ENCODE measurements at regions not wholly inside any gene's neighbourhood (a gene's known extent, or its start where the extent isn't known, plus 50 kb on each side); places are given as distances from the start of the nearest gene placed in this dataset.

DNA sequence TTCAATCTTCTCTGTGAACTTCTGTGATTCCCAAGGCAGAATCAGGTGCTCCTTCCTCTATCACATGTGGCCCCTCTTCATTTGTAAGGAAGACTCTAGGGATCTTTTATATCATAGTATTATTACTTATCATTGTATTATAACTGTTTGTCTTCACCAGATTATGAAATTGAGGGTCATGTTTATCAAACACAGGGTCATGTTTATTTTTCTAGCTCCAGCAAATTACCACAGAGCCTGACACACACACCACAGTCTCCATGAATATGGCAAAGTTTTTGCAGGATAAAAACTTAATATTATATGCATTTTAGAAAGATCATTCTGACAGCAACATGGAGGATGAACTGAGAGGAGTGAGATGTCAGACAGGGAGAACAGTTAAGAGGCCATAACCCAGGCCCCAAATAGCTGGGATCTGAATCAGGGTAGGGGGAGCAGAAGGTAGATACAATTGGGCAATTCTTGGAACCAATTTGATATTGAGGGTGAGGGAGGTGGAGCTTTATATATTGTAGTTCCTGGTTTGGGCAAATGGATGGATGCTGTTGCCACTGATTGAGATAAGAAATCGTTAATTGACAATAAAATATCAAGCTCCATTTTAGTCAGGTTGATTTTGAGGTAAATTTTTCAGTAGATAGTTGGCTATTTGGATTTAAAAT is 130.7 kb downstream of the DHRS2 start:
- no peak overlapping the region for H3K56ac ChIP-seq (ENCODE audit: extremely low read depth, insufficient read depth, low read length)
- no TSS peak for BruUV-seq (replicated peaks)
- H3K9ac ChIP-seq (ENCODE audit: low read depth, low read length) = no peak overlapping the region
- no peak overlapping the region for H3K18ac ChIP-seq (ENCODE audit: low read depth, low read length)
- no peak overlapping the region for H2BK5ac ChIP-seq (ENCODE audit: low read depth, low read length, poor library complexity, severe bottlenecking)
- ChIA-PET POLR2A (ENCODE audit: unreplicated experiment) (no interaction called here), CTCF (interaction anchor here (1.1 kb wide), 1 partner anchor 12 kb away, joined by 3 read pairs; no protein-coding TSS in a partner anchor)
- no peaks in the 10 kb centered on the region for H3K79me1 ChIP-seq (ENCODE audit: low read depth in 1 of 2, low read length in 2 of 2)
- no peaks in the 10 kb centered on the region for H3K4me1 ChIP-seq (ENCODE audit: control insufficient read depth, insufficient read depth, low read length)
- ATAC-seq (ENCODE audit: low read depth) (no peak), DNase-seq (no peak)
- no peak overlapping the region for H2BK20ac ChIP-seq (ENCODE audit: low read depth, low read length)
- H3K27ac ChIP-seq (ENCODE audit: insufficient read depth, low read length) = no peak overlapping the region
- no peaks in the 10 kb centered on the region for H3K27me3 ChIP-seq (ENCODE audit: control insufficient read depth, insufficient read depth, low read length)
- H4K5ac ChIP-seq (ENCODE audit: low read depth, low read length) = no peak overlapping the region
- H2AK9ac ChIP-seq (replicated peaks; ENCODE audit: low read depth, low read length, poor library complexity) = no peak overlapping the region
- no peak overlapping the region for H4K8ac ChIP-seq (ENCODE audit: low read depth in 2 of 2, low read length in 2 of 2)
- H4K20me1 ChIP-seq (ENCODE audit: insufficient read depth, low read length) = no peaks in the 10 kb centered on the region
- no peak overlapping the region for H2AK5ac ChIP-seq (ENCODE audit: low read depth, low read length)
- H3K36me3 ChIP-seq (ENCODE audit: control insufficient read depth, insufficient read depth, low read length) = no peaks in the 10 kb centered on the region
- no peak overlapping the region for H3K4ac ChIP-seq (ENCODE audit: low read depth, low read length)
- dilution Hi-C loops (cut with HindIII; ENCODE audit: low sequenced_read_pairs, unreplicated experiment) = no loop called here
- H4K91ac ChIP-seq (ENCODE audit: insufficient read depth, low read depth, low read length) = no peak overlapping the region
- H3K23ac ChIP-seq (ENCODE audit: low read depth, low read length) = no peak overlapping the region
- H3K9me1 ChIP-seq (ENCODE audit: insufficient read depth, low read length) = no peaks in the 10 kb centered on the region
- in situ Hi-C loops (cut with MboI; ENCODE audit: low sequenced_read_pairs) = no loop called here
- H2BK15ac ChIP-seq (ENCODE audit: low read depth, low read length) = no peak overlapping the region
- H2BK120ac ChIP-seq (ENCODE audit: low read depth, low read length) = no peak overlapping the region
- WGBS, 2 experiments (ENCODE audit: extremely low coverage in 2 of 2, insufficient read length in 1 of 2) = no CpG with 5 or more reads among the region's 1 CpG
- no peak overlapping the region for H3K14ac ChIP-seq (replicated peaks; ENCODE audit: low read depth, low read length)
- TF ChIP-seq NFE2L2 (IDR thresholded peaks at IDR 0.05; ENCODE audit: low read depth, low read length) (no peak), MAZ (IDR thresholded peaks at IDR 0.05; ENCODE audit: borderline replicate concordance, low read depth, low read length) (no peak), CHD1 (IDR thresholded peaks at IDR 0.05; ENCODE audit: low read depth, low read length) (no peak), MAFK (IDR thresholded peaks at IDR 0.05; ENCODE audit: low read depth, low read length) (no peak), MXI1 (IDR thresholded peaks at IDR 0.05; ENCODE audit: borderline replicate concordance, low read depth, low read length) (no peak), RAD21 (IDR thresholded peaks at IDR 0.05; ENCODE audit: low read length) (no peak), RCOR1 (IDR thresholded peaks at IDR 0.05; ENCODE audit: insufficient replicate concordance, low read length) (no peak), POLR2A (IDR thresholded peaks at IDR 0.05; ENCODE audit: low read depth, low read length) (no peak), BHLHE40 (IDR thresholded peaks at IDR 0.05; ENCODE audit: low read depth, low read length) (no peak), SMC3 (IDR thresholded peaks at IDR 0.05; ENCODE audit: low read depth, low read length) (no peak)
- TF ChIP-seq, protein P1, sequence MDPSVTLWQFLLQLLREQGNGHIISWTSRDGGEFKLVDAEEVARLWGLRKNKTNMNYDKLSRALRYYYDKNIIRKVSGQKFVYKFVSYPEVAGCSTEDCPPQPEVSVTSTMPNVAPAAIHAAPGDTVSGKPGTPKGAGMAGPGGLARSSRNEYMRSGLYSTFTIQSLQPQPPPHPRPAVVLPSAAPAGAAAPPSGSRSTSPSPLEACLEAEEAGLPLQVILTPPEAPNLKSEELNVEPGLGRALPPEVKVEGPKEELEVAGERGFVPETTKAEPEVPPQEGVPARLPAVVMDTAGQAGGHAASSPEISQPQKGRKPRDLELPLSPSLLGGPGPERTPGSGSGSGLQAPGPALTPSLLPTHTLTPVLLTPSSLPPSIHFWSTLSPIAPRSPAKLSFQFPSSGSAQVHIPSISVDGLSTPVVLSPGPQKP (IDR thresholded peaks at IDR 0.05; ENCODE audit: borderline replicate concordance, low read depth, low read length) = no peak
- TF ChIP-seq, protein P2, sequence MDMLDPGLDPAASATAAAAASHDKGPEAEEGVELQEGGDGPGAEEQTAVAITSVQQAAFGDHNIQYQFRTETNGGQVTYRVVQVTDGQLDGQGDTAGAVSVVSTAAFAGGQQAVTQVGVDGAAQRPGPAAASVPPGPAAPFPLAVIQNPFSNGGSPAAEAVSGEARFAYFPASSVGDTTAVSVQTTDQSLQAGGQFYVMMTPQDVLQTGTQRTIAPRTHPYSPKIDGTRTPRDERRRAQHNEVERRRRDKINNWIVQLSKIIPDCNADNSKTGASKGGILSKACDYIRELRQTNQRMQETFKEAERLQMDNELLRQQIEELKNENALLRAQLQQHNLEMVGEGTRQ (IDR thresholded peaks at IDR 0.05; ENCODE audit: low read depth, low read length) = no peak
- TF ChIP-seq, protein P3, sequence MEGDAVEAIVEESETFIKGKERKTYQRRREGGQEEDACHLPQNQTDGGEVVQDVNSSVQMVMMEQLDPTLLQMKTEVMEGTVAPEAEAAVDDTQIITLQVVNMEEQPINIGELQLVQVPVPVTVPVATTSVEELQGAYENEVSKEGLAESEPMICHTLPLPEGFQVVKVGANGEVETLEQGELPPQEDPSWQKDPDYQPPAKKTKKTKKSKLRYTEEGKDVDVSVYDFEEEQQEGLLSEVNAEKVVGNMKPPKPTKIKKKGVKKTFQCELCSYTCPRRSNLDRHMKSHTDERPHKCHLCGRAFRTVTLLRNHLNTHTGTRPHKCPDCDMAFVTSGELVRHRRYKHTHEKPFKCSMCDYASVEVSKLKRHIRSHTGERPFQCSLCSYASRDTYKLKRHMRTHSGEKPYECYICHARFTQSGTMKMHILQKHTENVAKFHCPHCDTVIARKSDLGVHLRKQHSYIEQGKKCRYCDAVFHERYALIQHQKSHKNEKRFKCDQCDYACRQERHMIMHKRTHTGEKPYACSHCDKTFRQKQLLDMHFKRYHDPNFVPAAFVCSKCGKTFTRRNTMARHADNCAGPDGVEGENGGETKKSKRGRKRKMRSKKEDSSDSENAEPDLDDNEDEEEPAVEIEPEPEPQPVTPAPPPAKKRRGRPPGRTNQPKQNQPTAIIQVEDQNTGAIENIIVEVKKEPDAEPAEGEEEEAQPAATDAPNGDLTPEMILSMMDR (conservative IDR thresholded peaks at IDR 0.05; ENCODE audit: low read depth, low read length) = no peak
- no peak overlapping the region for H3K4me2 ChIP-seq (ENCODE audit: low read depth, low read length)
- H3K9me3 ChIP-seq (ENCODE audit: control insufficient read depth, insufficient read depth, low read length) = no peaks in the 10 kb centered on the region
- intact Hi-C loops (cut with micrococcal nuclease) = no loop called here
- no peak overlapping the region for H2AFZ ChIP-seq (replicated peaks; ENCODE audit: low read length, poor library complexity)
- no peak overlapping the region for H3K4me3 ChIP-seq (ENCODE audit: insufficient read depth, low read depth, low read length)

Data from IMR-90 (cell line).